ENCODE measurements at regions not wholly inside any gene's neighbourhood (a gene's known extent, or its start where the extent isn't known, plus 50 kb on each side); places are given as distances from the start of the nearest gene placed in this dataset.

DNA sequence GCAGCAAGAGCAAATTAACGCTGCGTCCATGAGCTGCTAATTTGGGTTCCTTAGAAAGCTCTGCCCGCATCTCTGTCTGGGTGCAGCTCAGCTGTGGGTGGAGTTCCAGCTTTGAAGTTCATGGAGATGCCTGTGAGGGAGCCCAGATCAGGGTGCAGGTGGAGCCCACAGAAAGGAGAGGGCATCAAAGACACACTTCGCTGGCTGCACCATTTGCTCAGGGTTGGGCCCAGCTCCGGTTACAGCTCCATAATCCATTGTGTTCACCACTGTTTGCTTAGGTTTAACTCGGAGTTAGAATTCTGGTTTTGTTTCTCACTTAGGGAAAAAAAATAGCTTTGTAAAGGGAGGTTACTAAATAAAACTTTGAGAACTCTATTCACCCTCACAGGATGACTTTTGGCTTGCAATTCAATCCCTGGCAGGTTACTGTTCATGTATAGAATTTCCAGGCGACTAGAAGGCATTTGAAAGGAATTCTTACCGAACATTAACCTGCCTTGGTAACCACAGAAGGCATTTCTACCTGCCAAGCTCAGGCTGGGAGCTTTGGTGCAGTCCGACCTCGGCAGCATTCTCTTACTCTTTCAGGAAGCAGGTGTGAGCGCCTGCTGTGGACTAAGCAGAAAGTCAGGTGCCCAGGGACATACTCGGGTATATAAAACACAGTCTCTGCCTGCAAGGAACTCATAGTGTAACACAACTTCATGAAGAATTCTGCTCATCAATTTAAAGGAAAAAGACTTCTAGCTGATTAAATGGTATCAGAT is 179.5 kb upstream of the RNF32 start:
- Histone ChIP-seq H3K9me3 (ENCODE audit: control insufficient read depth, insufficient read depth, low read depth, low read length) (no peaks in the 10 kb centered on the region), H3K79me2 (ENCODE audit: control insufficient read depth, insufficient read depth, low read length) (no peaks in the 10 kb centered on the region), H3K4me2 (ENCODE audit: extremely low read depth, insufficient read depth, low read length) (no peak overlapping the region), H3K27me3 (ENCODE audit: control insufficient read depth, insufficient read depth, low read length) (no peaks in the 10 kb centered on the region), H3K9ac (ENCODE audit: insufficient read depth, low read length) (no peak overlapping the region), H4K20me1 (ENCODE audit: control insufficient read depth, extremely low read depth, insufficient read depth, low read length) (no peaks in the 10 kb centered on the region), H3K4me3 (replicated peaks in 1 of 4; ENCODE audit: control extremely low read depth in 1 of 4, insufficient read depth in 1 of 4, low read depth in 3 of 4, low read length in 4 of 4) (no peak overlapping the region), H3K4me1 (ENCODE audit: control insufficient read depth, extremely low read depth, insufficient read depth, low read length) (no peaks in the 10 kb centered on the region), H2AFZ (ENCODE audit: low read length) (no peak overlapping the region), H3K27ac (ENCODE audit: insufficient read depth, low read length) (no peak overlapping the region), H3K36me3 (ENCODE audit: control insufficient read depth, insufficient read depth, low read length) (no peaks in the 10 kb centered on the region)
- no peak for DNase-seq (ENCODE audit: low read depth in 2 of 2)
- no peak for TF ChIP-seq EZH2 (IDR thresholded peaks at IDR 0.05; ENCODE audit: low read length, missing control alignments)
- TF ChIP-seq, protein P1, sequence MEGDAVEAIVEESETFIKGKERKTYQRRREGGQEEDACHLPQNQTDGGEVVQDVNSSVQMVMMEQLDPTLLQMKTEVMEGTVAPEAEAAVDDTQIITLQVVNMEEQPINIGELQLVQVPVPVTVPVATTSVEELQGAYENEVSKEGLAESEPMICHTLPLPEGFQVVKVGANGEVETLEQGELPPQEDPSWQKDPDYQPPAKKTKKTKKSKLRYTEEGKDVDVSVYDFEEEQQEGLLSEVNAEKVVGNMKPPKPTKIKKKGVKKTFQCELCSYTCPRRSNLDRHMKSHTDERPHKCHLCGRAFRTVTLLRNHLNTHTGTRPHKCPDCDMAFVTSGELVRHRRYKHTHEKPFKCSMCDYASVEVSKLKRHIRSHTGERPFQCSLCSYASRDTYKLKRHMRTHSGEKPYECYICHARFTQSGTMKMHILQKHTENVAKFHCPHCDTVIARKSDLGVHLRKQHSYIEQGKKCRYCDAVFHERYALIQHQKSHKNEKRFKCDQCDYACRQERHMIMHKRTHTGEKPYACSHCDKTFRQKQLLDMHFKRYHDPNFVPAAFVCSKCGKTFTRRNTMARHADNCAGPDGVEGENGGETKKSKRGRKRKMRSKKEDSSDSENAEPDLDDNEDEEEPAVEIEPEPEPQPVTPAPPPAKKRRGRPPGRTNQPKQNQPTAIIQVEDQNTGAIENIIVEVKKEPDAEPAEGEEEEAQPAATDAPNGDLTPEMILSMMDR (conservative IDR thresholded peaks at IDR 0.05 in 1 of 2, IDR thresholded peaks at IDR 0.05 in 1 of 2; ENCODE audit: low read depth in 1 of 2, low read length in 2 of 2), result no peak

GRCh38 chr7:156459582-156459981 is 181.0 kb upstream of the RNF32 start:
- no peak overlapping the region for H2AFZ ChIP-seq (ENCODE audit: low read length)

GRCh38 chr7:156459067-156459466 is 181.5 kb upstream of the RNF32 start:
- no peak overlapping the region for H3K9ac ChIP-seq (ENCODE audit: insufficient read depth, low read length)
- H3K36me3 ChIP-seq (ENCODE audit: control insufficient read depth, insufficient read depth, low read length), result no peaks in the 10 kb centered on the region
- H3K4me3 ChIP-seq (replicated peaks in 1 of 4; ENCODE audit: control extremely low read depth in 1 of 4, insufficient read depth in 1 of 4, low read depth in 3 of 4, low read length in 4 of 4), result no peak overlapping the region
- TF ChIP-seq EZH2 (IDR thresholded peaks at IDR 0.05; ENCODE audit: low read length, missing control alignments), result no peak
- TF ChIP-seq, protein P1 (conservative IDR thresholded peaks at IDR 0.05 in 1 of 2, IDR thresholded peaks at IDR 0.05 in 1 of 2; ENCODE audit: low read depth in 1 of 2, low read length in 2 of 2), result no peak
- H3K4me2 ChIP-seq (ENCODE audit: extremely low read depth, insufficient read depth, low read length), result no peak overlapping the region
- no peak for DNase-seq (ENCODE audit: low read depth in 2 of 2)
- H3K27me3 ChIP-seq (ENCODE audit: control insufficient read depth, insufficient read depth, low read length), result no peaks in the 10 kb centered on the region
- H3K9me3 ChIP-seq (ENCODE audit: control insufficient read depth, insufficient read depth, low read depth, low read length), result no peaks in the 10 kb centered on the region
- no peaks in the 10 kb centered on the region for H3K79me2 ChIP-seq (ENCODE audit: control insufficient read depth, insufficient read depth, low read length)
- no peak overlapping the region for H3K27ac ChIP-seq (ENCODE audit: insufficient read depth, low read length)
- H2AFZ ChIP-seq (ENCODE audit: low read length), result no peak overlapping the region
- H3K4me1 ChIP-seq (ENCODE audit: control insufficient read depth, extremely low read depth, insufficient read depth, low read length), result no peaks in the 10 kb centered on the region
- H4K20me1 ChIP-seq (ENCODE audit: control insufficient read depth, extremely low read depth, insufficient read depth, low read length), result no peaks in the 10 kb centered on the region

More at GRCh38 chr7:156459582-156459981, 181.0 kb upstream of the RNF32 start:
- Histone ChIP-seq H4K20me1 (ENCODE audit: control insufficient read depth, extremely low read depth, insufficient read depth, low read length) (no peaks in the 10 kb centered on the region), H3K4me2 (ENCODE audit: extremely low read depth, insufficient read depth, low read length) (no peak overlapping the region), H3K4me1 (ENCODE audit: control insufficient read depth, extremely low read depth, insufficient read depth, low read length) (no peaks in the 10 kb centered on the region), H3K27ac (ENCODE audit: insufficient read depth, low read length) (no peak overlapping the region), H3K9me3 (ENCODE audit: control insufficient read depth, insufficient read depth, low read depth, low read length) (no peaks in the 10 kb centered on the region), H3K9ac (ENCODE audit: insufficient read depth, low read length) (no peak overlapping the region), H3K36me3 (ENCODE audit: control insufficient read depth, insufficient read depth, low read length) (no peaks in the 10 kb centered on the region), H3K4me3 (replicated peaks in 1 of 4; ENCODE audit: control extremely low read depth in 1 of 4, insufficient read depth in 1 of 4, low read depth in 3 of 4, low read length in 4 of 4) (no peak overlapping the region), H3K27me3 (ENCODE audit: control insufficient read depth, insufficient read depth, low read length) (no peaks in the 10 kb centered on the region), H3K79me2 (ENCODE audit: control insufficient read depth, insufficient read depth, low read length) (no peaks in the 10 kb centered on the region)
- TF ChIP-seq EZH2 (IDR thresholded peaks at IDR 0.05; ENCODE audit: low read length, missing control alignments), result no peak
- TF ChIP-seq, protein P1 (conservative IDR thresholded peaks at IDR 0.05 in 1 of 2, IDR thresholded peaks at IDR 0.05 in 1 of 2; ENCODE audit: low read depth in 1 of 2, low read length in 2 of 2), result no peak
- no peak for DNase-seq (ENCODE audit: low read depth in 2 of 2)
